Small intestine (tissue), 7 donors: ENCODE measurements at regions not wholly inside any gene's neighbourhood (a gene's known extent, or its start where the extent isn't known, plus 50 kb on each side); places are given as distances from the start of the nearest gene placed in this dataset.
"Not testable (repeated sequence)": the region's sequence is repeated elsewhere in the genome, so short reads cannot be mapped to it uniquely, and the experiment has no call there.

Experiments
- DNase-seq, 2 donors: peaks; one replicate each; pipeline versions ENCODE4 v3.0.0 to v3.0.0-alpha.2; 2013
- FAIRE-seq: peaks from 2 replicates; lab custom pipeline; 2012; peaks lifted over from hg19 to GRCh38; lab: Jason Lieb, UNC
- H3K27ac ChIP-seq, 3 donors: one replicate each; pipeline ENCODE4 v1.5.1; 2013; ENCODE audit warnings: low read length in 2 of 3, mild to moderate bottlenecking in 2 of 3, control low read depth in 1 of 3, inconsistent platforms in 1 of 3, low read depth in 1 of 3, moderate library complexity in 1 of 3
- H3K27me3 ChIP-seq, 3 donors: one replicate each; pipeline ENCODE4 v1.6.1; 2013; ENCODE audit warnings: low read length in 3 of 3, inconsistent platforms in 1 of 3; ENCODE audit not compliant: control insufficient read depth in 3 of 3, insufficient read depth in 3 of 3
- H3K36me3 ChIP-seq, 3 donors: one replicate each; pipeline ENCODE4 v1.6.1; 2013; ENCODE audit warnings: low read length in 3 of 3, inconsistent platforms in 1 of 3, low read depth in 1 of 3, mild to moderate bottlenecking in 1 of 3, moderate library complexity in 1 of 3; ENCODE audit not compliant: control insufficient read depth in 3 of 3, insufficient read depth in 2 of 3
- H3K4me1 ChIP-seq, 3 donors: one replicate each; pipeline ENCODE4 v1.6.1; 2013; ENCODE audit warnings: low read length in 2 of 3, inconsistent platforms in 1 of 3, low read depth in 1 of 3, mild to moderate bottlenecking in 1 of 3, moderate library complexity in 1 of 3; ENCODE audit not compliant: control insufficient read depth in 3 of 3, insufficient read depth in 2 of 3
- H3K4me3 ChIP-seq, 3 donors: one replicate each; pipeline ENCODE4 v1.5.1; 2013; ENCODE audit warnings: low read length in 3 of 3, control low read depth in 1 of 3, inconsistent platforms in 1 of 3, low read depth in 1 of 3, mild to moderate bottlenecking in 1 of 3, moderate library complexity in 1 of 3
- H3K9me3 ChIP-seq, 2 donors: one replicate each; pipeline ENCODE4 v1.6.1; 2013; ENCODE audit warnings: low read depth in 1 of 2, low read length in 1 of 2; ENCODE audit not compliant: control insufficient read depth in 2 of 2, insufficient read depth in 1 of 2
- WGBS, 3 donors: extraction: QIAGEN DNeasy Blood & Tissue Kit; methylation state at CpG; one replicate each; pipeline ENCODE4 v1.1.7; 2013; 5-methylcytosine and 5-hydroxymethylcytosine counted together
- donor health status: healthy with polysubstance abuse.
- donor health status: control.
- donor health status: control.
- donor health status: Bipolar disorder and iron deficiency.
- donor health status: healthy.

- H3K27ac ChIP-seq: no peak overlapping the region
- DNase-seq: no peak
- no peak overlapping the region for H3K4me3 ChIP-seq
- no peaks in the 10 kb centered on the region for H3K27me3 ChIP-seq
- H3K9me3 ChIP-seq: no peaks in the 10 kb centered on the region
- H3K4me1 ChIP-seq: no peaks in the 10 kb centered on the region
- WGBS, 3 donors: 94 to 96% (median 96%) methylated on average over 7 of the region's 7 CpGs
- no peaks in the 10 kb centered on the region for H3K36me3 ChIP-seq
- no peak for FAIRE-seq
Measured at GRCh38 chr1:223018534-223018933, 124.5 kb downstream of the TLR5 start.

DNA sequence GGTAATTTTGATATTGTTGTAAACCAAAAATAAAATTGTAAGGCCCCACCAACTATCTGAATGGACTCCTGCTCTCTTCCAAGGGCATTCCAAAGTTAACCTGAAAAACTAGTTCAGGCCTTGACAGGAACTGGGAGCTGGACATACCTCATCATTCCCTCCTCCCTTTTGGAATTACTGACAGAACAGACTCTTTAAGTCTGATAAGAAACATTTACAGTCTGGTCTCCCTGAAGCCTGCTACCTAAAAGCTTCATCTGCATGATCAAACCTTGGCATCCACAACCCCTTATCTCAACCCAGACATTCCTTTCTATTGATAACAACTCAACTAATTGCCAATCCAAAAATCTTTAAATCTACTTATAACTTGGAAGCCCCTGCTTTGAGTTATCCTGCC is 123.8 kb downstream of the TLR5 start:
- H3K27ac ChIP-seq: no peak overlapping the region
- DNase-seq: no peak
- H3K36me3 ChIP-seq: no peaks in the 10 kb centered on the region
- no peak for FAIRE-seq
- H3K9me3 ChIP-seq: peaks cover 0 to 5% of the 10 kb centered on the region in 2 donors
- H3K27me3 ChIP-seq: no peaks in the 10 kb centered on the region
- no peaks in the 10 kb centered on the region for H3K4me1 ChIP-seq
- H3K4me3 ChIP-seq: no peak overlapping the region

GRCh38 chr1:223020770-223021169 is 122.3 kb downstream of the TLR5 start:
- H3K4me3 ChIP-seq: no peak overlapping the region
- FAIRE-seq (no peak), DNase-seq (no peak)
- no peaks in the 10 kb centered on the region for H3K36me3 ChIP-seq
- no peaks in the 10 kb centered on the region for H3K27me3 ChIP-seq
- peaks cover 0 to 5% of the 10 kb centered on the region in 2 donors for H3K9me3 ChIP-seq
- WGBS, 3 donors: 85 to 94% (median 87%) methylated on average over 4 of the region's 4 CpGs
- no peaks in the 10 kb centered on the region for H3K4me1 ChIP-seq
- no peak overlapping the region for H3K27ac ChIP-seq

DNA sequence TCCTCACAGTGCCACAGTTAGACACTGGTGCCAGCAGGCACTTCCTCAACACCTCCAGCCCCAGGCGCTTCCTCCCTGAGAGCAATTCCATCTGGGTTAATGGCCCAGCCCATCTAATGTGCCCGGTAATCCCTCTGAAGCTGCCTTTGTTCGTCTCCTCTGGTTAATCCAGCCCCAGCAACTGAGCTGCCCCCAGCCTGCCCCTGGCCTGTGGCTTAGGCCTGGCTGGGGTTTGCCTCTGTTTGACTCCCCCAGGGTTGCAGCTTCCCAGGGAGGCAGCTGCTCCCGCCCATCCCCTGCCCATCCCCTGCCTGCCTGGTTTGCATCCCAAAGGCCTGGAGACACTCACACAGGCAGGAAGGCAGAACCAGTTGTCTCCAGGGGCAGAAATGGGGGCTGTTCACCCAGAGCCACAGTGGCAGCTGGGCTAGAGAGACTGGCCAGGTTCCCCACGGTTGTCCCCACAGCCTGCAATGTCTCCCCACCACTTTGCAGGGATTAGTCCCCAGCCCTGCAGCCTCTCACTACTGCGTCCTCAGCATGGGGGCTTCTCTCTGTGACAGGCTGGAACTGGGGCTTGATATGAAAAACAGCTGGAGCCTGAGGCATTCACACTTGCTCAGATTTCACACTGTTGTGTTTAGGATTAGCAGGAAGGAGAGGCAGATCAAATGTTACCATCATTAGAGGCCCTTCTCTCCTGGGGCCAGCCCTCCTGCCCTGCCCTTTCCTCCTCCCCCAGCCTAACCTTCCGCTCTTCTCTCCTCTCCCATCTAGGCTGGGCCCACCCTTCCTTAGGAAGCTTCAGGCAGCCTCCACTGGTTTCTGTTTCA is 120.2 kb downstream of the TLR5 start:
- Histone ChIP-seq H3K27ac (no peak overlapping the region), H3K9me3 (peaks cover 0 to 5% of the 10 kb centered on the region in 2 donors), H3K27me3 (no peaks in the 10 kb centered on the region), H3K4me3 (no peak overlapping the region), H3K36me3 (no peaks in the 10 kb centered on the region), H3K4me1 (no peaks in the 10 kb centered on the region)
- no peak for FAIRE-seq
- no peak for DNase-seq
- WGBS, 3 donors: 61 to 67% (median 62%) methylated on average over 7 of the region's 7 CpGs

GRCh38 chr1:223023863-223024262 is 119.2 kb downstream of the TLR5 start:
- Histone ChIP-seq H3K4me1 (no peaks in the 10 kb centered on the region), H3K36me3 (no peaks in the 10 kb centered on the region), H3K4me3 (no peak overlapping the region), H3K9me3 (peaks cover 0 to 5% of the 10 kb centered on the region in 2 donors), H3K27me3 (no peaks in the 10 kb centered on the region), H3K27ac (no peak overlapping the region)
- FAIRE-seq (no peak), DNase-seq (no peak)
- WGBS, 3 donors: 93 to 94% (median 94%) methylated on average over 7 of the region's 7 CpGs

- 82 to 90% (median 85%) methylated on average over 3 of the region's 5 CpGs for WGBS, 3 donors
- H3K27ac ChIP-seq, H3K36me3 ChIP-seq, H3K4me3 ChIP-seq, H3K9me3 ChIP-seq, H3K4me1 ChIP-seq, FAIRE-seq, H3K27me3 ChIP-seq, DNase-seq: not testable (repeated sequence)
Measured at GRCh38 chr1:223024486-223024885, 118.6 kb downstream of the TLR5 start.

DNA sequence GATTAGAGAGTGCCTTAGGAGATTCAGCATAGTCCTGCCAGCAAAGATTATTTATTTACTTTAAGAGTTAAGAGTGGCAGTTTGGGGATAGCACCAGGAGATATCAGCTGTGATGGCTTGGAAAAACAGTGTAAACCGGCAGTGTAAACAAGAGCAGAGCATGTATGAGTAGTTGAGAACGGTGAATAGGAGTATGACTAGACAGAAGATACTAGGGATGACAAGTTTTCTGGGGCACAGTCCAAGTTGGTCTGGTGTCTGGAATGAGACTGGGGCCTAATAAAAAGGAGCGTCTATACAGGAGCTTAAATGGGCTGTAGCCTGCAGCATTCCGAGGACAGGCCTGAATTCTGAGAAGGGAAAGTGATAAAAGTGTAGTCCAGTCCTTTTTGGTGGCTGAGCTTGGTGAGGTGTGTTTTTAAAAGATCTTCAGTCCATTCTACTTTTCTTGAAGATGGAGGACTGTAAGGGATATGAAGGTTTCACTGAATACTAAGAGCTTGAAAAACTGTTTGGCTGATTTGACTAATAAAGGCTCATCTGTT is 117.8 kb downstream of the TLR5 start:
- not testable (repeated sequence) for H3K27me3 ChIP-seq, H3K27ac ChIP-seq, H3K9me3 ChIP-seq, FAIRE-seq, H3K4me3 ChIP-seq, H3K36me3 ChIP-seq, H3K4me1 ChIP-seq, DNase-seq
- 74 to 84% (median 83%) methylated on average over 3 to 4 of the region's 4 CpGs for WGBS, 3 donors

DNA sequence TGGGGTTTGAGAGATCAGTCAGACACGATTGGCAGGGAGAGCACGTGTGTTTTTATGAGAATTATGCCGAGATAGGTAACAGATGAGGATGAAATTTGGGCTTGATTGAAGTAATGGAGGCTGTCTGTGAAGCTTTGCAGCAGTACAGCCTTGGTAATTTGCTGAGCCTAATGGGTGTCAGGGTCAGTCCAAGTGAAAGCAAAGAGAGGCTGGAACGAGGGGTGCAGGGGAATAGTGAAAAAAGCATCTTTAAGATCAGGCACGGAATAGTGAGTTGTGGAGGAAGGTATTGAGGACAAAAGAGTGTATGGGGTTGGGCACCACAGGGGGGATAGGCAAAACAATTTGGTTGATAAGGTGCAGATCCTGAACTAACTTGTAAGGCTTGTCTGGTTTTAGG is 116.4 kb downstream of the TLR5 start:
- not testable (repeated sequence) for H3K4me1 ChIP-seq, FAIRE-seq, H3K9me3 ChIP-seq, H3K4me3 ChIP-seq, DNase-seq, H3K27me3 ChIP-seq, H3K27ac ChIP-seq, H3K36me3 ChIP-seq
- WGBS, 3 donors: 77 to 79% (median 78%) methylated on average over 3 to 5 of the region's 5 CpGs
